ENCODE measurements at regions not wholly inside any gene's neighbourhood (a gene's known extent, or its start where the extent isn't known, plus 50 kb on each side); places are given as distances from the start of the nearest gene placed in this dataset.

GRCh38 chr15:54719325-54719724 is 477.4 kb downstream of the RSL24D1 start:
- no peak for DNase-seq

DNA sequence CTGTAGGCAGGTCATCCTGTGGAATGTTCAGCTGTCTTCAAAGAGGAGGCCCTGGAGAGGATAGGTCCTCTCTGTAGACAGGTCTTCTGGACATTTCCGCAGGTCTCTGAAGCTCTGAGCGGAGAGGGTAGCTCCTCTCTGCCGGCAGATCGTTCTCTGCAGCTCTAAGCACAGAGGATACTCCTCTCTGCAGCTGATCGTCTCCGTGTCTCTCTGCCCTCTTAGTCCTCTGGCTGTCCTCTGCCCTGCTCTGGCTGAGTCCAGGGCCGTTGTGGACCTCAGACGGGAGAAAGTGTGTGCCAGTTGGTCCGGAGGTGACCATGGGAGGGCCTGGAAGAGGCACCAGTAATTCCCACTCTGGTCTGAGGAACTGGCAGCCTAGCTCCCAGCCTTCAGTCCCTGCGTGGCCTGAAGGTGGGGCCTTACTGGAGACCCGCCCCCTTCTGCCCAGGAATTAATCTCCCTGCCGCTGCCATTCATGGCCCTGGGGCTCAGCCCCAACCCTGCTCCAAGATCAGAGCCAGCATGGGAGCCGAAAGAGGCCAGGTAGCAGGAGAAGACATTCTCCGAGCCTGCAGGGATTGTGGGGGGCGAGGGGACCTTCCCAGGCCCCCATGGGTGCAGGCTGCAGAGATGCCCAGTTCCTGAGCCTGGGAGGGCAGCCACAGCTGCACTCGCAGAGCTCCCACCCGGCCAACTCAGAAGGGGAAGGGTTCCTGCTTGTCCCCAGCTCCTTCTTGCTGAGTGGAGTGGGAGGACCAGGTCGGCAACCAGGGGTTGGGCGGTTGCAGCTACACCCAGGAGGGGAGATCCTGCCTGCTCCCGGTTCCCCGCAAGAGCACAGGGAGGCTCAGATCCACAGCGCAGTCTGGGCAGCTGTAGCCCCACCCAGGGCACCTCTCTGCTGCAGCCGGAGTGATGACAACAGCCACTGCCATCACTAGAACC is 488.7 kb downstream of the RSL24D1 start:
- DNase-seq, result no peak

GRCh38 chr15:54687628-54688027 is 509.1 kb downstream of the RSL24D1 start:
- DNase-seq, result no peak

Measured in skin of body (tissue), 1 donor.